WTC11 (cell line): ENCODE measurements at regions not wholly inside any gene's neighbourhood (a gene's known extent, or its start where the extent isn't known, plus 50 kb on each side); places are given as distances from the start of the nearest gene placed in this dataset.

ENCODE experiments used
- ATAC-seq: fragments of 200-7000 bp; cut with Tn5 transposase; 2 replicates; pipeline ENCODE4 v1.10.0; 2021; ENCODE audit warnings: mild to moderate bottlenecking, moderate library complexity
- CTCF ChIA-PET: fragments of 300-600 bp; sonication (Branson Sonifier 250); formaldehyde crosslinking; loops from one replicate; lab custom pipeline; 2021; ENCODE audit warnings: antibody characterized with exemption; lab: Charles Lee
- POLR2A ChIA-PET: fragments of 350-600 bp; sonication (Branson Sonifier 250); formaldehyde crosslinking; loops from one replicate; lab custom pipeline; 2021; ENCODE audit warnings: antibody characterized with exemption; lab: Charles Lee
- DNase-seq: peaks from one replicate; pipeline ENCODE4 v3.0.0; 2021; ENCODE audit warnings: low spot score
- H3K27ac Mint-ChIP-seq: 2 replicates; pipeline ENCODE4 v1.8.0; 2021; ENCODE audit warnings: mixed read lengths
- H3K27me3 Mint-ChIP-seq: 2 replicates; pipeline ENCODE4 v1.8.0; 2021; ENCODE audit warnings: low read depth, mild to moderate bottlenecking, moderate library complexity, mixed read lengths
- H3K36me3 Mint-ChIP-seq: 2 replicates; pipeline ENCODE4 v1.8.0; 2021; ENCODE audit warnings: mixed read lengths
- H3K4me1 Mint-ChIP-seq: 2 replicates; pipeline ENCODE4 v1.8.0; 2022; ENCODE audit warnings: mixed read lengths
- H3K4me3 Mint-ChIP-seq: 2 replicates; pipeline ENCODE4 v1.8.0; 2021; ENCODE audit warnings: mild to moderate bottlenecking, moderate library complexity, mixed read lengths
- H3K9me3 Mint-ChIP-seq: 2 replicates; pipeline ENCODE4 v1.8.0; 2021; ENCODE audit warnings: mixed read lengths
- AFF4 ChIP-seq: sonication (generic); formaldehyde crosslinking; IDR thresholded peaks from 2 replicates; pipeline ENCODE4 v1.8.1; 2023; ENCODE audit warnings: mild to moderate bottlenecking, missing genetic modification reagents, borderline replicate concordance
- AR ChIP-seq: fragments of 250-450 bp; sonication (Bioruptor Pico); IDR thresholded peaks from 2 replicates; pipeline ENCODE4 v1.9.0; 2021; ENCODE audit warnings: mild to moderate bottlenecking
- FOXJ3 ChIP-seq: sonication (generic); formaldehyde crosslinking; IDR thresholded peaks from 2 replicates; pipeline ENCODE4 v1.9.0; 2021; ENCODE audit warnings: missing genetic modification reagents, mild to moderate bottlenecking, borderline replicate concordance
- FOXP1 ChIP-seq: sonication (generic); formaldehyde crosslinking; IDR thresholded peaks from 2 replicates; pipeline ENCODE4 v1.8.0; 2022; ENCODE audit warnings: missing genetic modification reagents, mild to moderate bottlenecking, moderate library complexity, borderline replicate concordance
- FOXP4 ChIP-seq: sonication (generic); formaldehyde crosslinking; IDR thresholded peaks from 2 replicates; pipeline ENCODE4 v1.8.0; 2022; ENCODE audit warnings: mild to moderate bottlenecking, missing genetic modification reagents
- GABPB1 ChIP-seq: sonication (generic); formaldehyde crosslinking; IDR thresholded peaks from 2 replicates; pipeline ENCODE4 v1.8.1; 2023; ENCODE audit warnings: mild to moderate bottlenecking, missing genetic modification reagents
- HMGA2 ChIP-seq: fragments of 250-450 bp; sonication (Bioruptor Pico); IDR thresholded peaks from 2 replicates; pipeline ENCODE4 v1.4.0; 2021; ENCODE audit warnings: mild to moderate bottlenecking, moderate library complexity
- IRF1 ChIP-seq: sonication (generic); formaldehyde crosslinking; IDR thresholded peaks from 2 replicates; pipeline ENCODE4 v1.8.0; 2023; ENCODE audit warnings: missing genetic modification reagents
- JAZF1 ChIP-seq: fragments of 250-450 bp; sonication (Bioruptor Pico); IDR thresholded peaks from 2 replicates; pipeline ENCODE4 v1.9.0; 2021; ENCODE audit warnings: moderate library complexity, mild to moderate bottlenecking, inconsistent platforms
- NFE2L1 ChIP-seq: sonication (generic); formaldehyde crosslinking; IDR thresholded peaks from 2 replicates; pipeline ENCODE4 v1.8.1; 2023; ENCODE audit warnings: missing genetic modification reagents
- NR3C1 ChIP-seq: sonication (generic); formaldehyde crosslinking; conservative IDR thresholded peaks from 2 replicates; pipeline ENCODE4 v1.8.1; 2023; ENCODE audit warnings: low read depth, mild to moderate bottlenecking, missing genetic modification reagents
- RORB ChIP-seq: fragments of 250-450 bp; sonication (Bioruptor Pico); IDR thresholded peaks from 2 replicates; pipeline ENCODE4 v1.9.0; 2021; ENCODE audit warnings: mild to moderate bottlenecking
- SMAD4 ChIP-seq: sonication (generic); formaldehyde crosslinking; IDR thresholded peaks from 2 replicates; pipeline ENCODE4 v1.8.0; 2022; ENCODE audit warnings: mild to moderate bottlenecking, missing genetic modification reagents
- STAT6 ChIP-seq: sonication (generic); formaldehyde crosslinking; conservative IDR thresholded peaks from 2 replicates; pipeline ENCODE4 v1.8.1; 2023; ENCODE audit warnings: mild to moderate bottlenecking, low read depth, missing genetic modification reagents, moderate library complexity
- TCF7 ChIP-seq: sonication (generic); formaldehyde crosslinking; IDR thresholded peaks from 2 replicates; pipeline ENCODE4 v1.8.0; 2022; ENCODE audit warnings: mild to moderate bottlenecking, low read depth, missing genetic modification reagents, moderate library complexity
- TEAD4 ChIP-seq: sonication (generic); formaldehyde crosslinking; IDR thresholded peaks from 2 replicates; pipeline ENCODE4 v1.8.0; 2022; ENCODE audit warnings: mild to moderate bottlenecking, missing genetic modification reagents
- ZNF317 ChIP-seq: sonication (generic); formaldehyde crosslinking; IDR thresholded peaks from 2 replicates; pipeline ENCODE4 v1.8.1; 2023; ENCODE audit warnings: low read depth, mild to moderate bottlenecking, moderate library complexity, missing genetic modification reagents, borderline replicate concordance
- ZNF396 ChIP-seq: fragments of 250-450 bp; sonication (Bioruptor Pico); IDR thresholded peaks from 2 replicates; pipeline ENCODE4 v1.8.0; 2021; ENCODE audit warnings: mild to moderate bottlenecking, moderate library complexity, borderline replicate concordance
- ZNF671 ChIP-seq: fragments of 250-450 bp; sonication (Bioruptor Pico); IDR thresholded peaks from 2 replicates; pipeline ENCODE4 v1.8.0; 2021; ENCODE audit warnings: mild to moderate bottlenecking

- no peak overlapping the region for H3K27ac Mint-ChIP-seq
- no peak for ATAC-seq
- TF ChIP-seq FOXP1 (no peak), FOXP4 (CRISPR knock-in tag) (no peak), IRF1 (CRISPR knock-in tag) (no peak), ZNF671 (CRISPR knock-in tag) (no peak)
- TF ChIP-seq, all 79 proteins: peak for 0
- no peak for DNase-seq
- peaks cover 25% of the 10 kb centered on the region for H3K9me3 Mint-ChIP-seq
- no peaks in the 10 kb centered on the region for H3K27me3 Mint-ChIP-seq
- H3K4me1 Mint-ChIP-seq = peaks cover 22% of the 10 kb centered on the region
- H3K4me3 Mint-ChIP-seq = no peak overlapping the region
- ChIA-PET POLR2A (no interaction called here), CTCF (no interaction called here)
- H3K36me3 Mint-ChIP-seq = peaks cover 6% of the 10 kb centered on the region
These were observed 187.7 kb upstream of the CNTNAP2 start for GRCh38 chr7:145928937-145929336.

GRCh38 chr7:145919712-145920111, 196.9 kb upstream of the CNTNAP2 start:
- peaks cover 26% of the 10 kb centered on the region for H3K9me3 Mint-ChIP-seq
- POLR2A ChIA-PET = no interaction called here
- no peaks in the 10 kb centered on the region for H3K27me3 Mint-ChIP-seq
- no peak for ATAC-seq
- DNase-seq = no peak
- TF ChIP-seq HMGA2 (CRISPR knock-in tag) (no peak), SMAD4 (CRISPR knock-in tag) (no peak), AFF4 (CRISPR knock-in tag) (no peak), NFE2L1 (CRISPR knock-in tag) (no peak), GABPB1 (CRISPR knock-in tag) (no peak), NR3C1 (no peak), AR (CRISPR knock-in tag) (no peak), ZNF317 (CRISPR knock-in tag) (no peak), FOXJ3 (CRISPR knock-in tag) (no peak), RORB (no peak), TCF7 (CRISPR knock-in tag) (no peak), JAZF1 (no peak), ZNF396 (no peak), TEAD4 (no peak), STAT6 (CRISPR knock-in tag) (no peak)
- CTCF ChIA-PET = no interaction called here
- peaks cover 5% of the 10 kb centered on the region; the same call in 1 of the 2 replicates for H3K4me1 Mint-ChIP-seq
- H3K27ac Mint-ChIP-seq = no peak overlapping the region
- H3K36me3 Mint-ChIP-seq = peaks cover 7% of the 10 kb centered on the region
- H3K4me3 Mint-ChIP-seq = no peak overlapping the region
